ENCODE measurements at regions not wholly inside any gene's neighbourhood (a gene's known extent, or its start where the extent isn't known, plus 50 kb on each side); places are given as distances from the start of the nearest gene placed in this dataset.

GRCh38 chr9:102796244-102796643 is 198.9 kb upstream of the CYLC2 start:
- no peaks in the 10 kb centered on the region; the same call in 1 of the 2 replicates for H3K9me3 ChIP-seq (ENCODE audit: control insufficient read depth, insufficient read depth, low read length)
- TF ChIP-seq CTCF (IDR thresholded peaks at IDR 0.05; ENCODE audit: low read depth, low read length): no peak
- no peak overlapping the region for H3K4me3 ChIP-seq (ENCODE audit: low read depth, low read length)
- ChIA-PET CTCF (no interaction called here), POLR2A (no interaction called here)
- no peak overlapping the region for H3K27ac ChIP-seq (ENCODE audit: low read depth, low read length)
- DNase-seq (ENCODE audit: low read depth, low spot score): no peak
- no peaks in the 10 kb centered on the region for H3K27me3 ChIP-seq (ENCODE audit: control insufficient read depth, insufficient read depth, low read length)

GRCh38 chr9:102795532-102795931 is 199.6 kb upstream of the CYLC2 start:
- no peak for TF ChIP-seq CTCF (IDR thresholded peaks at IDR 0.05; ENCODE audit: low read depth, low read length)
- CTCF ChIA-PET: no interaction called here
- Histone ChIP-seq H3K4me3 (ENCODE audit: low read depth, low read length) (no peak overlapping the region), H3K27ac (ENCODE audit: low read depth, low read length) (no peak overlapping the region), H3K27me3 (ENCODE audit: control insufficient read depth, insufficient read depth, low read length) (no peaks in the 10 kb centered on the region), H3K9me3 (ENCODE audit: control insufficient read depth, insufficient read depth, low read length) (no peaks in the 10 kb centered on the region)
- DNase-seq (ENCODE audit: low read depth, low spot score): no peak
- POLR2A ChIA-PET: no interaction called here

GRCh38 chr9:102779356-102779755 is 215.8 kb upstream of the CYLC2 start:
- Histone ChIP-seq H3K27me3 (ENCODE audit: control insufficient read depth, insufficient read depth, low read length) (no peaks in the 10 kb centered on the region), H3K27ac (ENCODE audit: low read depth, low read length) (no peak overlapping the region), H3K4me3 (ENCODE audit: low read depth, low read length) (no peak overlapping the region), H3K9me3 (ENCODE audit: control insufficient read depth, insufficient read depth, low read length) (peaks cover 8% of the 10 kb centered on the region; the same call in 1 of the 2 replicates)
- no peak for DNase-seq (ENCODE audit: low read depth, low spot score)
- CTCF ChIA-PET: no interaction called here
- TF ChIP-seq CTCF (IDR thresholded peaks at IDR 0.05; ENCODE audit: low read depth, low read length): no peak
- POLR2A ChIA-PET: no interaction called here

- no peak overlapping the region for H3K27ac ChIP-seq (ENCODE audit: low read depth, low read length)
- CTCF ChIA-PET: no interaction called here
- H3K9me3 ChIP-seq (ENCODE audit: control insufficient read depth, insufficient read depth, low read length): peaks cover 8% of the 10 kb centered on the region; the same call in 1 of the 2 replicates
Measured at GRCh38 chr9:102778746-102779145, 216.4 kb upstream of the CYLC2 start.

GRCh38 chr9:102770704-102771103 is 224.4 kb upstream of the CYLC2 start:
- Histone ChIP-seq H3K9me3 (ENCODE audit: control insufficient read depth, insufficient read depth, low read length) (no peaks in the 10 kb centered on the region), H3K27ac (ENCODE audit: low read depth, low read length) (no peak overlapping the region), H3K27me3 (ENCODE audit: control insufficient read depth, insufficient read depth, low read length) (no peaks in the 10 kb centered on the region), H3K4me3 (ENCODE audit: low read depth, low read length) (no peak overlapping the region)
- no peak for DNase-seq (ENCODE audit: low read depth, low spot score)
- TF ChIP-seq CTCF (IDR thresholded peaks at IDR 0.05; ENCODE audit: low read depth, low read length): no peak
- CTCF ChIA-PET: no interaction called here
- POLR2A ChIA-PET: no interaction called here

More at GRCh38 chr9:102778746-102779145, 216.4 kb upstream of the CYLC2 start:
- no peak for DNase-seq (ENCODE audit: low read depth, low spot score)
- POLR2A ChIA-PET: no interaction called here
- no peak for TF ChIP-seq CTCF (IDR thresholded peaks at IDR 0.05; ENCODE audit: low read depth, low read length)
- Histone ChIP-seq H3K4me3 (ENCODE audit: low read depth, low read length) (no peak overlapping the region), H3K27me3 (ENCODE audit: control insufficient read depth, insufficient read depth, low read length) (no peaks in the 10 kb centered on the region)

All from AG04450 (cell line).